Neuronal stem cell (in vitro differentiated cells): ENCODE measurements at regions not wholly inside any gene's neighbourhood (a gene's known extent, or its start where the extent isn't known, plus 50 kb on each side); places are given as distances from the start of the nearest gene placed in this dataset.

Source experiments
- DNase-seq: peaks from one replicate; pipeline ENCODE4 v3.0.0-alpha.2; 2013; ENCODE audit warnings: low spot score
- H2AFZ ChIP-seq: one replicate; pipeline ENCODE4 v1.6.1; 2013; ENCODE audit warnings: mild to moderate bottlenecking, low read length, inconsistent platforms
- H2AK5ac ChIP-seq: 2 replicates; pipeline ENCODE4 v1.6.1; 2013; ENCODE audit warnings: low read depth, mild to moderate bottlenecking, inconsistent platforms, low read length, moderate library complexity, mixed read lengths
- H2BK120ac ChIP-seq: 2 replicates; pipeline ENCODE4 v1.6.1; 2013; ENCODE audit warnings: low read depth, mild to moderate bottlenecking, inconsistent platforms, low read length, moderate library complexity, mixed read lengths
- H2BK12ac ChIP-seq: one replicate; pipeline ENCODE4 v1.6.1; 2013; ENCODE audit warnings: low read length, inconsistent platforms
- H2BK15ac ChIP-seq: 2 replicates; pipeline ENCODE4 v1.6.1; 2013; ENCODE audit warnings: mild to moderate bottlenecking, low read length, inconsistent platforms, mixed read lengths
- H2BK5ac ChIP-seq: one replicate; pipeline ENCODE4 v1.6.1; 2013; ENCODE audit warnings: inconsistent platforms, mild to moderate bottlenecking, low read length, moderate library complexity
- H3K14ac ChIP-seq: one replicate; pipeline ENCODE4 v1.6.1; 2013; ENCODE audit warnings: low read length, inconsistent platforms
- H3K18ac ChIP-seq: 2 replicates; pipeline ENCODE4 v1.6.1; 2013; ENCODE audit warnings: low read length, inconsistent platforms
- H3K23ac ChIP-seq: 2 replicates; pipeline ENCODE4 v1.6.1; 2013; ENCODE audit warnings: low read depth, mild to moderate bottlenecking, mixed read lengths, low read length, inconsistent platforms; ENCODE audit not compliant: poor library complexity
- H3K27ac ChIP-seq: replicated peaks from 3 replicates; pipeline ENCODE4 v1.5.1; 2013; ENCODE audit warnings: low read length, inconsistent platforms
- H3K27me3 ChIP-seq, 3 experiments: 2 replicates each; pipeline ENCODE4 v1.6.1; 2013; ENCODE audit warnings: low read length in 3 of 3, mild to moderate bottlenecking in 2 of 3, inconsistent platforms in 1 of 3, low read depth in 1 of 3, mixed read lengths in 1 of 3, moderate library complexity in 1 of 3; ENCODE audit not compliant: control insufficient read depth in 3 of 3, insufficient read depth in 3 of 3
- H3K36me3 ChIP-seq, 2 donors: replicated peaks in 1 of 2; 2 replicates each; pipeline ENCODE4 v1.6.1; 2013; ENCODE audit warnings: low read length in 2 of 2; ENCODE audit not compliant: control insufficient read depth in 2 of 2, insufficient read depth in 2 of 2
- H3K4ac ChIP-seq: 2 replicates; pipeline ENCODE4 v1.6.1; 2013; ENCODE audit warnings: inconsistent platforms, mild to moderate bottlenecking, low read length, moderate library complexity
- H3K4me1 ChIP-seq, 2 donors: 1 replicate in 1 of 2; 2 replicates in 1 of 2; pipeline ENCODE4 v1.6.1; 2013; ENCODE audit warnings: low read length in 2 of 2, low read depth in 1 of 2; ENCODE audit not compliant: control insufficient read depth in 2 of 2, insufficient read depth in 1 of 2
- H3K4me2 ChIP-seq: one replicate; pipeline ENCODE4 v1.6.1; 2013; ENCODE audit warnings: mild to moderate bottlenecking, low read length, inconsistent platforms; ENCODE audit not compliant: insufficient read depth, poor library complexity, severe bottlenecking
- H3K4me3 ChIP-seq, 2 donors: 2 replicates each; pipeline ENCODE4 v1.5.1; 2013; ENCODE audit warnings: low read length in 2 of 2, mild to moderate bottlenecking in 2 of 2, inconsistent platforms in 1 of 2, moderate library complexity in 1 of 2
- H3K79me1 ChIP-seq: one replicate; pipeline ENCODE4 v1.6.1; 2013; ENCODE audit warnings: low read depth, mild to moderate bottlenecking, inconsistent platforms, low read length, moderate library complexity
- H3K9ac ChIP-seq: one replicate; pipeline ENCODE4 v1.6.1; 2013; ENCODE audit warnings: mild to moderate bottlenecking, low read depth, low read length, inconsistent platforms; ENCODE audit not compliant: poor library complexity
- H3K9me3 ChIP-seq, 2 donors: replicated peaks in 1 of 2; 2 replicates each; pipeline versions ENCODE3 to v1.6.1; 2013; ENCODE audit warnings: low read length in 2 of 2, mild to moderate bottlenecking in 2 of 2, inconsistent platforms in 1 of 2, low read depth in 1 of 2, mixed read lengths in 1 of 2, moderate library complexity in 1 of 2; ENCODE audit not compliant: control insufficient read depth in 2 of 2, insufficient read depth in 1 of 2
- H4K8ac ChIP-seq: one replicate; pipeline ENCODE4 v1.6.1; 2013; ENCODE audit warnings: low read depth, mild to moderate bottlenecking, inconsistent platforms, low read length, moderate library complexity
- H4K91ac ChIP-seq: one replicate; pipeline ENCODE4 v1.6.1; 2013; ENCODE audit warnings: low read length, low read depth, mild to moderate bottlenecking, inconsistent platforms; ENCODE audit not compliant: poor library complexity
- WGBS, 2 donors: extraction: QIAGEN DNeasy Blood & Tissue Kit; methylation state at CpG; one replicate each; pipeline ENCODE4 v1.1.7; 2013; ENCODE audit warnings: missing lambda C conversion rate in 2 of 2, mixed read lengths in 1 of 2; ENCODE audit not compliant: insufficient read length in 2 of 2, insufficient replicate concordance in 1 of 2; ENCODE audit errors: extremely low coverage in 2 of 2; 5-methylcytosine and 5-hydroxymethylcytosine counted together

DNA sequence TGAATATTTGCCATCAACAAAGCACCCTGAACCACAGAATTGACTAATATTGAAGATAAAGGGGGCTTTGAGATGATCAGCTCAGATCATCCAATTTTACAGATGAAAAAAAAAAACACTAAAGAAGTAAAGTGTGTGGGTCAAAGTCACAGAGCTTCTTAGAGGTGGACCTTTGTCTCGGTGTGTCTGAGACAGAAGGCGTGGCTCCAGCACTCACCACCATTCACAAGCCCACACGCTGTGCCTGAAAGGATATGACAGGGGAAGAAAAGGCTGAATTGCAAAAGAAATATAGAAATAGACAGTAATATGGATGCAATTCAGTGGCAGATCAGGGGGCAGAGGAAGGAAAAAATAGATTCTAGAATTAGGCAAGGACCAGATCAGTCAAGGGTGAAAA lies 114.9 kb upstream of the PLXNA4 start:
- WGBS, 2 donors: no CpG with 5 or more reads among the region's 3 CpGs
- no peak for DNase-seq

DNA sequence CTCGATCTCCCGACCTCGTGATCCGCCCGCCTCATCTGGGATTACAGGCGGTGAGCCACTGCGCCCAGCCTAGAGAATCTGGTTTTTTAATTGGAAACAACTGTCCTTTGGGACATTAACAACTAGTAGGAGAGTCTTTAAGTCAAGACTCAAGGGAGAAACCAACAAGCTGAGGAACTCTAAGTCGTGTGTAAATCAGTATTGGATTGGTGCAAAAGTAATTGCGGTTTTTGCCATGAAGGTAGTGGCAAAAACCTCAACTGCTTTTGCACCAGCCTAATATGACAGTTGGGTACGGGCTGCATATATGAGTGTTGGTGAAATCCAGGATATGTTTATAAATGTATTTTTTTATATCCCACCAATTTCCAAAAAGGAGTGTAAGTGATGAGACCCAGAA lies 113.9 kb upstream of the PLXNA4 start:
- Histone ChIP-seq H3K36me3 (no peaks in the 10 kb centered on the region), H3K4me2 (no peak overlapping the region), H3K27me3 (no peaks in the 10 kb centered on the region), H2BK12ac (no peak overlapping the region), H2AFZ (no peak overlapping the region), H3K4me1 (peaks cover 0 to 7% of the 10 kb centered on the region in 2 donors), H3K18ac (no peak overlapping the region), H3K4me3 (no peak overlapping the region), H3K27ac (no peak overlapping the region), H3K14ac (no peak overlapping the region), H4K91ac (no peak overlapping the region), H3K4ac (no peak overlapping the region), H2BK5ac (no peak overlapping the region), H3K9me3 (no peaks in the 10 kb centered on the region), H3K23ac (no peak overlapping the region), H3K79me1 (no peaks in the 10 kb centered on the region), H3K9ac (no peak overlapping the region), H4K8ac (no peak overlapping the region), H2BK15ac (no peak overlapping the region), H2BK120ac (no peak overlapping the region), H2AK5ac (no peak overlapping the region)
- WGBS, 2 donors: no CpG with 5 or more reads among the region's 10 CpGs
- no peak for DNase-seq

More for the DNA sequence above, 114.9 kb upstream of the PLXNA4 start:
- no peak overlapping the region for H3K23ac ChIP-seq
- H2BK15ac ChIP-seq: no peak overlapping the region
- H2BK5ac ChIP-seq: no peak overlapping the region
- no peak overlapping the region for H2BK12ac ChIP-seq
- no peaks in the 10 kb centered on the region for H3K36me3 ChIP-seq
- no peak overlapping the region for H2AFZ ChIP-seq
- H3K79me1 ChIP-seq: no peaks in the 10 kb centered on the region
- H2AK5ac ChIP-seq: no peak overlapping the region
- no peak overlapping the region for H3K4me3 ChIP-seq
- no peak overlapping the region for H2BK120ac ChIP-seq
- H3K4me2 ChIP-seq: no peak overlapping the region
- no peak overlapping the region for H3K9ac ChIP-seq
- H4K8ac ChIP-seq: no peak overlapping the region
- no peaks in the 10 kb centered on the region for H3K27me3 ChIP-seq
- no peak overlapping the region for H3K27ac ChIP-seq
- no peaks in the 10 kb centered on the region for H3K9me3 ChIP-seq
- H3K4ac ChIP-seq: no peak overlapping the region
- no peak overlapping the region for H3K14ac ChIP-seq
- H3K4me1 ChIP-seq: peaks cover 0 to 7% of the 10 kb centered on the region in 2 donors
- H4K91ac ChIP-seq: no peak overlapping the region
- no peak overlapping the region for H3K18ac ChIP-seq

DNA sequence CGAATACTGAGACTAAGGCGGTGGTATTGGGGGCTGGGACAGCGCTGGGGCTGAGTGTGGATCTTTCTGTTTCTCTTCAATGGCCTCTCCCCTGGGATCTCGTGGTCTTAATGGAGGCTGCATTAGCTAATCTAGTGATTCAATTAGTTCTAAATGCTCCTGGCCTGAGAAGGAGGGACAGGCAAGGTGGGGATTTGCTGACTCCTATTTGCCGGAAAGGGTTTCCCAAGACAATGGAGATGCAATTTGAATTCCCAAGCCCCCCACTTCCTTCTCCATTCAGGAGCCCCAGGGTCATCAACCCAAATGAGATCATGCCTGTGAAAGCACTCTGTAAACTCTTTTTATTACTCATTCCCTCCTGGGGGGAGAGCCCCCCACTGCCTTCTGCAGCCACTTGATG lies 111.7 kb upstream of the PLXNA4 start:
- Histone ChIP-seq H3K4ac (no peak overlapping the region), H4K8ac (no peak overlapping the region), H3K23ac (no peak overlapping the region), H3K79me1 (no peaks in the 10 kb centered on the region), H3K36me3 (no peaks in the 10 kb centered on the region), H2BK5ac (no peak overlapping the region), H3K18ac (no peak overlapping the region), H3K9me3 (no peaks in the 10 kb centered on the region), H2BK120ac (no peak overlapping the region), H3K4me1 (peaks cover 0 to 5% of the 10 kb centered on the region in 2 donors), H2AK5ac (no peak overlapping the region), H2AFZ (no peak overlapping the region), H2BK12ac (no peak overlapping the region), H3K27ac (peak overlapping the region; percentile 5), H3K4me3 (no peak overlapping the region), H3K14ac (no peak overlapping the region), H3K27me3 (no peaks in the 10 kb centered on the region), H3K9ac (no peak overlapping the region), H3K4me2 (no peak overlapping the region), H4K91ac (no peak overlapping the region), H2BK15ac (no peak overlapping the region)
- no peak for DNase-seq
- WGBS, 2 donors: no CpG with 5 or more reads among the region's 5 CpGs

DNA sequence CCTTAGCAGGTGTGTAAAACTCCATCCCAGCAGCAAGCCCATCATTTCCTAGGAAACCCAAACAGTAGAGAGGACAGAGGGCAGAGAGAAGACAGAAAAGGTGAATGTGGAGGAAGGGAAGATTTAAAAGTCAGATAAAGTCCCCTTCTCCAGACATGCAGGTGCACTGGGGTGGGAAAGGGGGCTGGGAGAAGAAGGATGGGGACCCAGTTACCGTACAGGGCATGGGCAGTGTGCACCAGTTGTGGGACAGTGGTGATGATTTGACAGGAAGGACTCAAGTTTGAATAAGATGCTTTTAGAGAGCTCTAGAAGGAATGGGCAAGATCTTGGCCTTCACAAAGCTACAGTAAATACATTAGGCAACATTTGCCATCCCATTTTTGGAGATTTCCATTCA lies 110.7 kb upstream of the PLXNA4 start:
- Histone ChIP-seq H3K9me3 (no peaks in the 10 kb centered on the region), H2BK12ac (no peak overlapping the region), H3K4me1 (peaks cover 0 to 5% of the 10 kb centered on the region in 2 donors), H3K4me3 (no peak overlapping the region), H2AK5ac (no peak overlapping the region), H3K27ac (no peak overlapping the region), H3K23ac (no peak overlapping the region), H3K27me3 (no peaks in the 10 kb centered on the region), H4K8ac (no peak overlapping the region), H3K14ac (no peak overlapping the region), H3K79me1 (no peaks in the 10 kb centered on the region), H3K36me3 (no peaks in the 10 kb centered on the region), H3K9ac (no peak overlapping the region), H3K4me2 (no peak overlapping the region), H2BK5ac (no peak overlapping the region), H2AFZ (no peak overlapping the region), H3K18ac (no peak overlapping the region), H3K4ac (no peak overlapping the region), H4K91ac (no peak overlapping the region), H2BK15ac (no peak overlapping the region), H2BK120ac (no peak overlapping the region)
- WGBS, 2 donors: no CpG with 5 or more reads among the region's 1 CpG
- DNase-seq: no peak
